ENCODE measurements at regions not wholly inside any gene's neighbourhood (a gene's known extent, or its start where the extent isn't known, plus 50 kb on each side); places are given as distances from the start of the nearest gene placed in this dataset.

- CTCF ChIA-PET, result no interaction called here
Observed at GRCh38 chr9:13648068-13648467, 368.6 kb upstream of the MPDZ start.

GRCh38 chr9:13646500-13647021 is 367.1 kb upstream of the MPDZ start:
- no peak for TF ChIP-seq CTCF (IDR thresholded peaks at IDR 0.05)
- POLR2A ChIA-PET, result no interaction called here
- DNase-seq, result no peak
- Mint-ChIP-seq H3K9me3 (peaks cover 12% of the 10 kb centered on the region), H3K36me3 (ENCODE audit: low read depth) (no peaks in the 10 kb centered on the region), H3K4me3 (no peak overlapping the region), H3K27ac (no peak overlapping the region), H3K4me1 (no peaks in the 10 kb centered on the region), H3K27me3 (no peaks in the 10 kb centered on the region)
- CTCF ChIA-PET, result no interaction called here
- ATAC-seq (ENCODE audit: low read depth), result no peak
- intact Hi-C loops (cut with micrococcal nuclease), result no loop called here

More at GRCh38 chr9:13648068-13648467, 368.6 kb upstream of the MPDZ start:
- POLR2A ChIA-PET, result no interaction called here
- no peaks in the 10 kb centered on the region for H3K27me3 Mint-ChIP-seq
- intact Hi-C loops (cut with micrococcal nuclease), result no loop called here
- no peaks in the 10 kb centered on the region for H3K36me3 Mint-ChIP-seq (ENCODE audit: low read depth)
- no peak overlapping the region for H3K27ac Mint-ChIP-seq
- no peak for DNase-seq
- no peak overlapping the region for H3K4me3 Mint-ChIP-seq
- ATAC-seq (ENCODE audit: low read depth), result no peak
- H3K9me3 Mint-ChIP-seq, result peaks cover 12% of the 10 kb centered on the region
- no peaks in the 10 kb centered on the region for H3K4me1 Mint-ChIP-seq
- TF ChIP-seq CTCF (IDR thresholded peaks at IDR 0.05), result no peak

GRCh38 chr9:13645557-13645956 is 366.1 kb upstream of the MPDZ start:
- ATAC-seq (ENCODE audit: low read depth) (no peak), DNase-seq (no peak)
- H3K27ac Mint-ChIP-seq, result no peak overlapping the region
- no peaks in the 10 kb centered on the region for H3K36me3 Mint-ChIP-seq (ENCODE audit: low read depth)
- H3K9me3 Mint-ChIP-seq, result peaks cover 10% of the 10 kb centered on the region
- ChIA-PET POLR2A (no interaction called here), CTCF (no interaction called here)
- H3K27me3 Mint-ChIP-seq, result no peaks in the 10 kb centered on the region
- H3K4me3 Mint-ChIP-seq, result no peak overlapping the region
- H3K4me1 Mint-ChIP-seq, result no peaks in the 10 kb centered on the region
- TF ChIP-seq CTCF (IDR thresholded peaks at IDR 0.05), result no peak
- intact Hi-C loops (cut with micrococcal nuclease), result no loop called here

GRCh38 chr9:13644675-13645074 is 365.2 kb upstream of the MPDZ start:
- no peak for ATAC-seq (ENCODE audit: low read depth)
- Mint-ChIP-seq H3K9me3 (peaks cover 10% of the 10 kb centered on the region), H3K4me1 (no peaks in the 10 kb centered on the region), H3K27me3 (no peaks in the 10 kb centered on the region), H3K27ac (no peak overlapping the region), H3K36me3 (ENCODE audit: low read depth) (no peaks in the 10 kb centered on the region), H3K4me3 (no peak overlapping the region)
- TF ChIP-seq CTCF (IDR thresholded peaks at IDR 0.05), result no peak
- CTCF ChIA-PET, result no interaction called here
- intact Hi-C loops (cut with micrococcal nuclease), result no loop called here
- DNase-seq, result no peak
- POLR2A ChIA-PET, result no interaction called here

- ChIA-PET CTCF (no interaction called here), POLR2A (no interaction called here)
- no peaks in the 10 kb centered on the region for H3K27me3 Mint-ChIP-seq
- no peak overlapping the region for H3K27ac Mint-ChIP-seq
- H3K9me3 Mint-ChIP-seq, result peaks cover 4% of the 10 kb centered on the region
- no peak overlapping the region for H3K4me3 Mint-ChIP-seq
- no peak for TF ChIP-seq CTCF (IDR thresholded peaks at IDR 0.05)
- H3K4me1 Mint-ChIP-seq, result no peaks in the 10 kb centered on the region
- no peak for ATAC-seq (ENCODE audit: low read depth)
- no peaks in the 10 kb centered on the region for H3K36me3 Mint-ChIP-seq (ENCODE audit: low read depth)
- DNase-seq, result no peak
- intact Hi-C loops (cut with micrococcal nuclease), result no loop called here
Observed at GRCh38 chr9:13642646-13643045, 363.2 kb upstream of the MPDZ start.
